HG02798 (cell line): ENCODE measurements at regions not wholly inside any gene's neighbourhood (a gene's known extent, or its start where the extent isn't known, plus 50 kb on each side); places are given as distances from the start of the nearest gene placed in this dataset.
"Not testable (repeated sequence)": the region's sequence is repeated elsewhere in the genome, so short reads cannot be mapped to it uniquely, and the experiment has no call there.

Experiments
- ATAC-seq: cut with Tn5 transposase; IDR thresholded peaks from one replicate; pipeline ENCODE4 v1.9.1; 2021; ENCODE audit warnings: mild to moderate bottlenecking; ENCODE audit not compliant: unreplicated experiment, poor library complexity

DNA sequence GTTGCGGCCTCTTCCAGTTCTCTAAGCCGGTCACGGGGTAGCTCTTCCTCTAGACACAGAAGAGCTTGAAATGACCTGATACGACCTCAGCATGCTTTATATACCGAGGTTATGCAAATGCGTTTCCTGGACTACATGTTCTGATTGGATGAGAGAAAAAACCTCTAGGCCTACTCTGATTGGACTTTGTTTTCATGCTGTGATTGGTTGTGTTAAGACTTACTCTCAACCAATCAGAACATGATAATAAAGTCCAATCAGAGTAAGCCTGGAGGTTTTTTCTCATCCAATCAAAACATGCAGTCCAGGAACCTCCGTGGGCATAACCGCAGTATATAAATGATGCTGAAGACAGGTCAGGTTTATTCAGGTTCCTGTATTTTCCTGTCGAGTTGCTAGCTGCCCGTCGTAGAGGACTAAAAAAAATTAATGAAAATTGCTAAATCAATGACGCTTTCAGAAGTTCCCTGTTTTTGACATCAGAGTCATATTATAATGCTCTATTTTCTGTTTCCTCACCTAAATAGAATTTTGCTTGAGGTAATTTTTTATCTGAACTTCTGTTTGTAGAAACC, 177.4 kb downstream of the POTEB3 start:
- ATAC-seq, result no peak

DNA sequence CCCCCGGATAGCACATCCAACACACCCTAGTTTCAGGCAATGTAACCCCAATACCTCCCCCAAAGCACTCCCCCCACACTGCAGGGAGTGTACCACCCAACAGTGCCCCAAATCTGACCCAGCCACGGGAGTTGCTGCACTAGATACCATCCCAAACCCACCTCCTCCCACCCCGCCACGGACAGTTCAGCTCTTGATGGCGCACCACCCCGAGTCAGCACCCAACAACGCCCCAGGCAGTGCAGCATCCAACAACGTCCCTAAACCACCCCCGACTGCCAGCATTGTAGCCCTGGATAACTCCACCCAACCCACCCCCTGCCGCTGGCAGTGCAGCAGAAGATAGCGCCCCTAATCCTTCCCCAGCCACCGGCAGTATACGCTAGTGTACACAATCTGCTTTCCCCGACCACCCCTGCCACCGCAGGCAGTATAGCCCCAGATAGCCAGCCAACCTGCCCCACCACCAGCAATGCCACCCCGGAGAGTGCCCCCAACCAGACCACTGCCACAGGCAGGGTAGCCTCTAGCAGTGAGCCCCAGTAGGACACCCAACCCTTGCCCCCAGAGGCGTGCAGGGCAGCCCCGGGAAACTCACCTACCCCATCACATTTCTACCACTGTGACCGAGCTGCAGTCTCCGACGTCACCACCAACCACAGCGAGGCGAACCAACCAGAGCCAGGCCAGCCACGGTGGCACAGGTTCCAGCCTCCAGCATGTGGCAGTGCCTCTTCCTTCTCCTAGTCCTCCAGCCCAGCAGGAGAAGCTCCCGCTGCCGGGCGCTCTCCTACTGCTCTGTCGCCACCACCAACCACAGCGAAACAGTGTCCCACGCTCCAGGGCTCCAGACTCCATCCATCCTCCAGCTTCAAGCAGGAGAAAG, 178.1 kb downstream of the POTEB3 start:
- ATAC-seq, result no peak

DNA sequence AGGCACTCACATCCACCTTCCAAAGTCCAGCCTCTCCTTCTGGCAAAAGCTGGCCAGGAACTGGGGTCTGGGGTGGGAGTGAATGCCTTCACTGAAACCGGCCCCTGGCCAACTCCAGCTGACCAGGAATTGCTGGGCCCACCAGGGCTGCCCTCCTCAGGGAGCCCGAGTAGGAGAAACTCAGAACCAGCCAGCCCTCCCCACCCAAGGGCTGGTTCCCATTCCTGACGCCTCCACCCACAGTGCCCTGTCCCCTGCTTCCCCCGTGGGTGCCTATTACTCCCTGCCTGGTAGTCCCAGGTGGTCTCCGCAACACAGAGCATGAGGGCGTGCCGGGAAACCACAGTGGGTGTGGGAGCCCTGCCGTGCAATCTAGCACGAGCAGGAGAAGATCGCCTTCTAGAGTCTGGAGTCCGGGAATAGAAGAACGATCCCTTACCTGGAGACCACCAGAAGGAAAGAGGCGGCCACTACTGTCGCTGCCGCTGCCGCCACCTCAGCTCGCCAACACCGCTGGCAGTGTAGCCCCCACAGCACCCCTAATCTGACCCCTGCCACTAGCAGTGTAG, 178.8 kb downstream of the POTEB3 start:
- no peak for ATAC-seq

DNA sequence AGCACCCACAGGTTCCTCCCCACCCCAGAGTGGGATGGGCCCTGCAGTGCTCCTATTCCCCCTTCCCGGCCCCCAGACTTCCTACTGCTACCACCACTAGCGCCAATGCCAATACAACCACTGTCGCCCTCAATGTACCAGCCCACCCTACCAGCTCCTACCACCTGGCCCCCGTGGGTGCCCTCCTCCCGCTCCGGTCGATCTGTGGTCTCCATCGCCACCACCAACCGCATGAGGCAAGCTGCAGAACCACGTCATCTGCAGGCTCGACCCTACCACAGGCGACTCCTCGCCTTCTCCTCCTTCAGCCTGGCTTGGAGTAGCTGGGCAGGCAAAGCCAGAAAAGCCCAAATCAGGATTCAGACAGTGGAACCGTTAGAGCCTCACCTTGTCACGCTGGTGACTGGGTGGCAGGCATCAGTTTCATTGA, 179.3 kb downstream of the POTEB3 start:
- ATAC-seq, result no peak

DNA sequence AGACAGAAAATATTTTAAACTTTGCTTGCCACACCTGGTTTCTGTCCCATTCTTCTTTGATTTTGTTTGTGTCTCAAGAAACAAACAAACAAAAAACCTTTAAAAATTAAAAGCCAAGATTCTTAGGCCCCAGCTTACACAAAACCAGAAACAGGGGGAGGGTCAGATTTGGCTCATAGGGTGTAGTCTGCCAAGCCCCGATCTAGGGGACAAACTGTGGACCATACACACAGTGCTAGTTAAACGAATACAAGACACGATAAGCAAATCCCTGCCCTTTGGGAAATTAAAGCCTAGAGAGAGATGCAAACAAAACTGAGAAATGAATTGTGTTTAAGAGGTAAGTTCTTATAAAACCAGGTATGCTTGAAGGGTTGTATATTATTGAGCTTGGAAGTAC, 181.7 kb downstream of the POTEB3 start:
- not testable (repeated sequence) for ATAC-seq

DNA sequence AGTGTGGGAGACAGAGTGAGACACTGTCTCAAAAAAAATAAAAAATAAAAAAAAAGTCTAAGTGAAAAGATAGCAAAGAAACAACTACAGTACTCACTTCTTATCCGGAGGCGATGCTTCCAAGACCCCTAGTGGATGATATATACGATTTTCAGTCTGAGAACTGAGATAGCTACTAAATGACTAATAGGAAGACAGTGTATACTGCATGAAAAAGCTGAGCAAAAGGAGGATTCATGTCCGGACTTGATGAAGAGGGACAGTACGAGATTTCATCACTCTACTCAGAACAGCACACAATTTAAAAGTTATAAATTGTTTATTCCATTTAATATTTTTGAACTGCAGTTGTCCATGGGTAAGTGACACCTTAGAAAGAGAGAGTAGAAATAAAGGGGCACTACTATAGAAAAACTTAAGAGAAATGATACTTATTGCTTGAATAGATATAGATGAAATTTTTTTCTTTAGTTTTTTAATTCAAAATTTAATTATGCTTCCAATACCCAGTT, 190.7 kb downstream of the POTEB3 start:
- not testable (repeated sequence) for ATAC-seq
